IMR-90 (cell line): ENCODE measurements at regions not wholly inside any gene's neighbourhood (a gene's known extent, or its start where the extent isn't known, plus 50 kb on each side); places are given as distances from the start of the nearest gene placed in this dataset.

Source experiments
- ATAC-seq: fragments of 200-7000 bp; cut with Tn5 transposase; 2 replicates; pipeline ENCODE4 v1.9.1; 2020; ENCODE audit warnings: low read depth, mild to moderate bottlenecking, moderate library complexity
- BruUV-seq: library from RNA; stranded (reverse); fragments of 400-500 nt; replicated peaks from 2 replicates; lab custom pipeline; 2021; lab: Mats Ljungman, UMichigan
- CTCF ChIA-PET: fragments of 300-600 bp; formaldehyde crosslinking; extraction: SDS; loops from one replicate; lab custom pipeline; 2021; ENCODE audit warnings: antibody characterized with exemption; lab: Yijun Ruan, JAX
- POLR2A ChIA-PET: fragments of 300-600 bp; sonication (Branson Sonifier 250); formaldehyde crosslinking; loops from one replicate; lab custom pipeline; 2022; ENCODE audit warnings: antibody characterized with exemption; ENCODE audit not compliant: unreplicated experiment; lab: Charles Lee
- DNase-seq: peaks from one replicate; pipeline ENCODE4 v3.0.0; 2013
- H2AFZ ChIP-seq: replicated peaks from 2 replicates; pipeline ENCODE3; 2013; ENCODE audit warnings: low read length, mild to moderate bottlenecking; ENCODE audit not compliant: poor library complexity
- H2AK5ac ChIP-seq: 2 replicates; pipeline ENCODE4 v1.6.1; 2013; ENCODE audit warnings: low read depth, low read length, inconsistent platforms
- H2AK9ac ChIP-seq: replicated peaks from 2 replicates; pipeline ENCODE3; 2013; ENCODE audit warnings: mild to moderate bottlenecking, low read depth, low read length, moderate library complexity; ENCODE audit not compliant: poor library complexity
- H2BK120ac ChIP-seq: 2 replicates; pipeline ENCODE4 v1.6.1; 2013; ENCODE audit warnings: low read depth, low read length, inconsistent platforms
- H2BK15ac ChIP-seq: 3 replicates; pipeline ENCODE4 v1.6.1; 2013; ENCODE audit warnings: low read depth, low read length, inconsistent platforms
- H2BK20ac ChIP-seq: 2 replicates; pipeline ENCODE4 v1.6.1; 2013; ENCODE audit warnings: low read depth, mild to moderate bottlenecking, inconsistent platforms, low read length, moderate library complexity
- H2BK5ac ChIP-seq: 2 replicates; pipeline ENCODE4 v1.6.1; 2013; ENCODE audit warnings: mild to moderate bottlenecking, low read depth, low read length, inconsistent platforms; ENCODE audit not compliant: poor library complexity, severe bottlenecking
- H3K14ac ChIP-seq: replicated peaks from 2 replicates; pipeline ENCODE4 v1.6.1; 2013; ENCODE audit warnings: low read depth, low read length, inconsistent platforms
- H3K18ac ChIP-seq: 2 replicates; pipeline ENCODE4 v1.6.1; 2013; ENCODE audit warnings: low read depth, low read length, control low read depth
- H3K23ac ChIP-seq: 2 replicates; pipeline ENCODE4 v1.6.1; 2013; ENCODE audit warnings: low read depth, low read length, inconsistent platforms
- H3K27ac ChIP-seq: 2 replicates; pipeline ENCODE4 v1.5.1; 2013; ENCODE audit warnings: mild to moderate bottlenecking, control low read depth, low read length; ENCODE audit not compliant: insufficient read depth
- H3K27me3 ChIP-seq: 2 replicates; pipeline ENCODE4 v1.6.1; 2013; ENCODE audit warnings: low read length; ENCODE audit not compliant: control insufficient read depth, insufficient read depth
- H3K36me3 ChIP-seq: 2 replicates; pipeline ENCODE4 v1.6.1; 2013; ENCODE audit warnings: low read length, mixed read lengths; ENCODE audit not compliant: control insufficient read depth, insufficient read depth
- H3K4ac ChIP-seq: 2 replicates; pipeline ENCODE4 v1.6.1; 2013; ENCODE audit warnings: low read depth, low read length, inconsistent platforms
- H3K4me1 ChIP-seq: 2 replicates; pipeline ENCODE4 v1.6.1; 2013; ENCODE audit warnings: low read length, mixed read lengths; ENCODE audit not compliant: control insufficient read depth, insufficient read depth
- H3K4me2 ChIP-seq: 2 replicates; pipeline ENCODE4 v1.6.1; 2013; ENCODE audit warnings: low read depth, mild to moderate bottlenecking, control low read depth, low read length, moderate library complexity
- H3K4me3 ChIP-seq: 2 replicates; pipeline ENCODE4 v1.5.1; 2013; ENCODE audit warnings: low read depth, mild to moderate bottlenecking, control low read depth, low read length, moderate library complexity; ENCODE audit not compliant: insufficient read depth
- H3K56ac ChIP-seq: 2 replicates; pipeline ENCODE4 v1.6.1; 2013; ENCODE audit warnings: low read length, inconsistent platforms; ENCODE audit not compliant: insufficient read depth; ENCODE audit errors: extremely low read depth
- H3K79me1 ChIP-seq, 2 experiments: 2 replicates each; pipeline ENCODE4 v1.6.1; 2013; ENCODE audit warnings: low read length in 2 of 2, inconsistent platforms in 1 of 2, low read depth in 1 of 2
- H3K9ac ChIP-seq: 2 replicates; pipeline ENCODE4 v1.6.1; 2013; ENCODE audit warnings: low read depth, low read length, control low read depth
- H3K9me1 ChIP-seq: 2 replicates; pipeline ENCODE4 v1.6.1; 2013; ENCODE audit warnings: low read length, inconsistent platforms; ENCODE audit not compliant: insufficient read depth
- H3K9me3 ChIP-seq: 2 replicates; pipeline ENCODE4 v1.6.1; 2013; ENCODE audit warnings: low read length; ENCODE audit not compliant: control insufficient read depth, insufficient read depth
- H4K20me1 ChIP-seq: 2 replicates; pipeline ENCODE4 v1.6.1; 2013; ENCODE audit warnings: low read length, inconsistent platforms; ENCODE audit not compliant: insufficient read depth
- H4K5ac ChIP-seq: 2 replicates; pipeline ENCODE4 v1.6.1; 2013; ENCODE audit warnings: mild to moderate bottlenecking, low read depth, low read length, control low read depth
- H4K8ac ChIP-seq, 2 experiments: 2 replicates each; pipeline ENCODE4 v1.6.1; 2013; ENCODE audit warnings: low read depth in 2 of 2, low read length in 2 of 2, control low read depth in 1 of 2, inconsistent platforms in 1 of 2
- H4K91ac ChIP-seq: 2 replicates; pipeline ENCODE4 v1.6.1; 2013; ENCODE audit warnings: low read depth, low read length, inconsistent platforms; ENCODE audit not compliant: insufficient read depth
- CHD1 ChIP-seq: IDR thresholded peaks from 2 replicates; pipeline ENCODE4 v1.6.1; 2012; ENCODE audit warnings: low read depth, low read length, improper control_type of control experiment
- FOS ChIP-seq: fragments of 150-350 bp; IDR thresholded peaks from 2 replicates; pipeline ENCODE4 v1.6.1; 2016; ENCODE audit warnings: low read depth, low read length
- MAFK ChIP-seq: IDR thresholded peaks from 2 replicates; pipeline ENCODE4 v1.6.1; 2012; ENCODE audit warnings: low read depth, low read length, improper control_type of control experiment
- MAZ ChIP-seq: IDR thresholded peaks from 2 replicates; pipeline ENCODE4 v1.6.1; 2012; ENCODE audit warnings: low read depth, mild to moderate bottlenecking, low read length, improper control_type of control experiment, moderate library complexity, borderline replicate concordance
- MXI1 ChIP-seq: IDR thresholded peaks from 2 replicates; pipeline ENCODE4 v1.6.1; 2012; ENCODE audit warnings: low read depth, mild to moderate bottlenecking, low read length, moderate library complexity, borderline replicate concordance
- NFE2L2 ChIP-seq: fragments of 150-350 bp; IDR thresholded peaks from 2 replicates; pipeline ENCODE4 v1.6.1; 2016; ENCODE audit warnings: low read depth, mild to moderate bottlenecking, low read length
- POLR2A ChIP-seq: IDR thresholded peaks from 2 replicates; pipeline ENCODE4 v1.6.1; 2012; ENCODE audit warnings: mild to moderate bottlenecking, low read depth, low read length
- RAD21 ChIP-seq: IDR thresholded peaks from 2 replicates; pipeline ENCODE4 v1.6.1; 2012; ENCODE audit warnings: low read length, improper control_type of control experiment
- RCOR1 ChIP-seq: IDR thresholded peaks from 2 replicates; pipeline ENCODE4 v1.6.1; 2012; ENCODE audit warnings: mild to moderate bottlenecking, low read length, improper control_type of control experiment; ENCODE audit not compliant: insufficient replicate concordance
- SMC3 ChIP-seq: fragments of 150-350 bp; IDR thresholded peaks from 2 replicates; pipeline ENCODE4 v1.6.1; 2016; ENCODE audit warnings: low read depth, mild to moderate bottlenecking, antibody characterized with exemption, low read length, moderate library complexity
- USF2 ChIP-seq: fragments of 150-350 bp; IDR thresholded peaks from 2 replicates; pipeline ENCODE4 v1.6.1; 2017; ENCODE audit warnings: mild to moderate bottlenecking, antibody characterized with exemption, low read length, low read depth
- WGBS, 2 experiments: methylation state at CpG; one replicate each; pipeline versions ENCODE4 v1.1.5 to v1.1.7; 2013; ENCODE audit warnings: missing lambda C conversion rate in 2 of 2; ENCODE audit not compliant: insufficient read length in 1 of 2; ENCODE audit errors: extremely low coverage in 2 of 2; 5-methylcytosine and 5-hydroxymethylcytosine counted together
- dilution Hi-C: fragments of 300-500 bp; cut with HindIII; formaldehyde crosslinking; loops from one replicate; pipeline ENCODE4 v1.14.3; 2018; ENCODE audit warnings: low sequenced_read_pairs; ENCODE audit not compliant: unreplicated experiment
- in situ Hi-C: fragments of 300-500 bp; cut with MboI; formaldehyde crosslinking; loops from 3 replicates; pipeline ENCODE4 v1.14.3; 2019; ENCODE audit warnings: low sequenced_read_pairs, inconsistent platforms, mixed read lengths
- intact Hi-C: fragments of 100-400 bp; cut with micrococcal nuclease; formaldehyde crosslinking; loops from 2 replicates; pipeline ENCODE4 v1.10.0; 2022
- TF ChIP-seq, protein P1 (sequence below): fragments of 150-350 bp; IDR thresholded peaks from 2 replicates; pipeline ENCODE4 v1.6.1; 2016; ENCODE audit warnings: low read depth, mild to moderate bottlenecking, low read length, moderate library complexity, borderline replicate concordance
- TF ChIP-seq, protein P2 (sequence below): conservative IDR thresholded peaks from 2 replicates; pipeline ENCODE4 v1.5.1; 2012; ENCODE audit warnings: mild to moderate bottlenecking, low read depth, low read length, improper control_type of control experiment

GRCh38 chr4:108458681-108459080 is 161.7 kb upstream of the RPL34 start:
- WGBS, 2 experiments, result no CpG with 5 or more reads among the region's 2 CpGs
- CTCF ChIA-PET, result no interaction called here

More at GRCh38 chr4:108458681-108459080, 161.7 kb upstream of the RPL34 start:
- Histone ChIP-seq H3K79me1 (no peaks in the 10 kb centered on the region), H2AFZ (no peak overlapping the region), H3K56ac (no peak overlapping the region), H2AK9ac (no peak overlapping the region), H4K20me1 (no peaks in the 10 kb centered on the region), H2AK5ac (no peak overlapping the region), H3K27me3 (peaks cover 2% of the 10 kb centered on the region), H3K9me1 (no peaks in the 10 kb centered on the region), H2BK15ac (no peak overlapping the region), H4K8ac (no peak overlapping the region), H2BK5ac (no peak overlapping the region), H2BK20ac (no peak overlapping the region), H3K4me3 (no peak overlapping the region), H3K9me3 (no peaks in the 10 kb centered on the region), H3K4ac (no peak overlapping the region), H3K18ac (no peak overlapping the region), H3K36me3 (no peaks in the 10 kb centered on the region), H3K27ac (no peak overlapping the region), H4K91ac (no peak overlapping the region), H3K23ac (no peak overlapping the region), H3K9ac (no peak overlapping the region), H4K5ac (no peak overlapping the region), H2BK120ac (no peak overlapping the region), H3K4me2 (no peak overlapping the region), H3K4me1 (no peaks in the 10 kb centered on the region; the same call in 1 of the 2 replicates), H3K14ac (no peak overlapping the region)
- POLR2A ChIA-PET, result no interaction called here
- in situ Hi-C loops (no loop called here), intact Hi-C loops (no loop called here), dilution Hi-C loops (no loop called here)
- DNase-seq, result no peak
- TF ChIP-seq MAFK (no peak), USF2 (no peak), RCOR1 (no peak), CHD1 (no peak), SMC3 (no peak), NFE2L2 (no peak), MXI1 (no peak), MAZ (no peak), POLR2A (no peak), RAD21 (no peak), FOS (no peak)
- TF ChIP-seq, protein P1, sequence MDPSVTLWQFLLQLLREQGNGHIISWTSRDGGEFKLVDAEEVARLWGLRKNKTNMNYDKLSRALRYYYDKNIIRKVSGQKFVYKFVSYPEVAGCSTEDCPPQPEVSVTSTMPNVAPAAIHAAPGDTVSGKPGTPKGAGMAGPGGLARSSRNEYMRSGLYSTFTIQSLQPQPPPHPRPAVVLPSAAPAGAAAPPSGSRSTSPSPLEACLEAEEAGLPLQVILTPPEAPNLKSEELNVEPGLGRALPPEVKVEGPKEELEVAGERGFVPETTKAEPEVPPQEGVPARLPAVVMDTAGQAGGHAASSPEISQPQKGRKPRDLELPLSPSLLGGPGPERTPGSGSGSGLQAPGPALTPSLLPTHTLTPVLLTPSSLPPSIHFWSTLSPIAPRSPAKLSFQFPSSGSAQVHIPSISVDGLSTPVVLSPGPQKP, result no peak
- TF ChIP-seq, protein P2, sequence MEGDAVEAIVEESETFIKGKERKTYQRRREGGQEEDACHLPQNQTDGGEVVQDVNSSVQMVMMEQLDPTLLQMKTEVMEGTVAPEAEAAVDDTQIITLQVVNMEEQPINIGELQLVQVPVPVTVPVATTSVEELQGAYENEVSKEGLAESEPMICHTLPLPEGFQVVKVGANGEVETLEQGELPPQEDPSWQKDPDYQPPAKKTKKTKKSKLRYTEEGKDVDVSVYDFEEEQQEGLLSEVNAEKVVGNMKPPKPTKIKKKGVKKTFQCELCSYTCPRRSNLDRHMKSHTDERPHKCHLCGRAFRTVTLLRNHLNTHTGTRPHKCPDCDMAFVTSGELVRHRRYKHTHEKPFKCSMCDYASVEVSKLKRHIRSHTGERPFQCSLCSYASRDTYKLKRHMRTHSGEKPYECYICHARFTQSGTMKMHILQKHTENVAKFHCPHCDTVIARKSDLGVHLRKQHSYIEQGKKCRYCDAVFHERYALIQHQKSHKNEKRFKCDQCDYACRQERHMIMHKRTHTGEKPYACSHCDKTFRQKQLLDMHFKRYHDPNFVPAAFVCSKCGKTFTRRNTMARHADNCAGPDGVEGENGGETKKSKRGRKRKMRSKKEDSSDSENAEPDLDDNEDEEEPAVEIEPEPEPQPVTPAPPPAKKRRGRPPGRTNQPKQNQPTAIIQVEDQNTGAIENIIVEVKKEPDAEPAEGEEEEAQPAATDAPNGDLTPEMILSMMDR, result no peak
- BruUV-seq, result no TSS peak
- no peak for ATAC-seq
